HG02852 (cell line): ENCODE measurements at regions not wholly inside any gene's neighbourhood (a gene's known extent, or its start where the extent isn't known, plus 50 kb on each side); places are given as distances from the start of the nearest gene placed in this dataset.
"Not testable (repeated sequence)": the region's sequence is repeated elsewhere in the genome, so short reads cannot be mapped to it uniquely, and the experiment has no call there.

Experiments used
- ATAC-seq: cut with Tn5 transposase; IDR thresholded peaks from one replicate; pipeline ENCODE4 v1.9.1; 2021; ENCODE audit warnings: mild to moderate bottlenecking, moderate library complexity; ENCODE audit not compliant: unreplicated experiment

DNA sequence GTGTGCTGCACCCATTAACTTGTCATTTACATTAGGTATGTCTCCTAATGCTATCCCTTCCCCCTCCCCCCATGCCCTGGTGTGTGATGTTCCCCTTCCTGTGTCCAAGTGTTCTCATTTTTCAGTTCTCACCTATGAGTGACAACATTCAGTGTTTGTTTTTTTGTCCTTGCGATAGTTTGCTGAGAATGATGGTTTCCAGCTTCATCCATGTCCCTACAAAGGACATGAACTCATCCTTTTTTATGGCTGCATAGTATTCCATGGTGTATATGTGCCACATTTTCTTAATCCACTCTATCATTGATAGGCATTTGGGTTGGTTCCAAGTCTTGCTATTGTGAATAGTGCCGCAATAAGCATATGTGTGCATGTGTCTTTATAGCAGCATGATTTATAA lies 316.7 kb downstream of the ACTR3B start:
- not testable (repeated sequence) for ATAC-seq

DNA sequence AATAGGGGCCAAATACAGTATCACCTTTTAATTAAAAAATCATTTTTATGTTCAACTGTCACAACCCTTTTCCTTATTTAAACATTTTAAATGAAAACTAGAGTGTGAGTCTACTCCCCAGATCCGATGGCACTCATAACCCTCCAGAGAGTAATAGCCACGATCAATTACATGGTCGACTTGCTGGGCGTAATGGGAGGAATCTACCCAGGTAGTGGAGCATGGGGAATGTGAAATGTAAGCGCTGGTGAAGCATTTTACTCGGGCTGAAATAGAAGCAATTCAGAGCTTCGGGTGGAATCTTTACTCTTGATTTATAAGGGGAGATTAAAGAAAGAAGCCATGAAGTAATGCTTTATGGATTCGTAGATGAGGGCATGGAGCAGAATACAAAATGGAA lies 321.9 kb downstream of the ACTR3B start:
- no peak for ATAC-seq

DNA sequence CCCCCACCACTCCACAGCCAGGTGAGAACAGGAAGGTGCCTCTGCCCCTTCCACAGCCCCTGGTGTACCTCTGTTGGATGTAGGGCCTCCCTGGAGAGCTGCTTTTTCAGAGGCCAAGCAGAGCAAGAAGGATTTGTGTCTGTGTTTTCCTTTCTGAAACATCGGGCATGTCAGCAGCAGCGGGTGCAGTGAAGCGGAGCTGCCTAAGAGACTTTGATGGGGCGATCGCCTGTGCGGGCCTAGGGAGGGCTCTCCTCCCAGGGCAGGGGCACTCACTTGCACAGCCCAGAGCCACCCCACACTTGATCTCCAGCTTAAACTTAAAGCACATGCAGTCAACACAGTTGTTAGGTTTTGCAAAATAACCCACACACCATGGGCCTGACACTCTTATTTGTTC lies 324.7 kb downstream of the ACTR3B start:
- ATAC-seq, result no peak

DNA sequence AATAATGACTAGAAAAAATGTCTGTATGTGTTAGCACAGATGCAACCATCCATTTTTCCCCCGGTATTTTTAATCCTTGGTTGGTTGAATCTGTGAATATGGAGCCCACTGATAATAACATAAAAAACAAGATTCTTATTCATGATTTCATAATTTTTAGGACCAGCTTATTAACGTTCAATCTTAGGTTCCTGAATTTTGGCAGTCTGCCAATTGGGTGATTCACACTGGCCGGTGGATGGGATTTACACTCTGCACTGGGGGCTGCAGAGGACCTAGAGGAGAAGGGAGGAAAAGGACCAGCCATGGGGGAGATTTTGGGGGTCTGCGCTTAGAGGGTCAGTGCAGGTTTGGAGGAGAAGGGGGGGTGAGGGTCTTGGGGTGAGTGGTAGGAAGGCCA lies 327.9 kb downstream of the ACTR3B start:
- ATAC-seq, result no peak

DNA sequence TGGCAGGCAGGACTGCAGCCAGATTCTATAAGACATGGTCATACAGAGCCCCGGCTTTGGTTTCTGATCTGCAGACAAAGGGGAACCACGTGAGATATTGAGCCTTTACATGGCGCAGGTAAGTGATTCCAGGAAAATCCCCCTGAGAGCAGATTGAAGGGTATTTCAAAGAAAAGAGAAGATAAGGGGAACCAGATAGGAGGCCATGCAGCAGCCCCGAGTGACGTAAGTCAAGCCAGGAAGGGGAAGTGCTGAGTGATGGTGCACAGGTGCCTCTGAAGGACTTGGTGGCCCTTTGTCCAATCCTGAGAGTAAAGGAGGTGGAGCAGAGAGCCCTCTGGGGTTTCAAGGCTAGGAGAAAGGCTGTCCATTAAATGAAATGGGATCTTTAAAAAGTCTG lies 329.0 kb downstream of the ACTR3B start:
- no peak for ATAC-seq

DNA sequence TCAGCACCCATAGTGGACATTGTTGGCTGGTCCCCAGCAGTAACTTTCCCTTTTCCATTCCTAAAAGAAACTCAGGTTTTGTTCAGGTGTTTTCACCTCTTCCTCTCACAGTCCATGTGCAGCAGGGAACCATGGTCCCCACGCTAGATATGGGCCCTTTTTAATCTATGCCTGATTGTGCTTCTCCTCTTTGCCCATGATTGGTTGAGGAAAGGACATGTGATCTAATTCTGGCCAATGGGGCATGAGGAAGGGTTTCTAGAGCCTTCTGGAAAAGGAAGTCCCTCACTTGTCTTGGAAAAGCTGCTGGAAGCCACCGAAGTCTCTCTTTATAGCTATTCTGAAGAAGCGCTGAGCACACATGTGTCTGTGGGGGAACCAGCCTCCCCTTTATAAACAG lies 330.7 kb downstream of the ACTR3B start:
- ATAC-seq, result no peak

DNA sequence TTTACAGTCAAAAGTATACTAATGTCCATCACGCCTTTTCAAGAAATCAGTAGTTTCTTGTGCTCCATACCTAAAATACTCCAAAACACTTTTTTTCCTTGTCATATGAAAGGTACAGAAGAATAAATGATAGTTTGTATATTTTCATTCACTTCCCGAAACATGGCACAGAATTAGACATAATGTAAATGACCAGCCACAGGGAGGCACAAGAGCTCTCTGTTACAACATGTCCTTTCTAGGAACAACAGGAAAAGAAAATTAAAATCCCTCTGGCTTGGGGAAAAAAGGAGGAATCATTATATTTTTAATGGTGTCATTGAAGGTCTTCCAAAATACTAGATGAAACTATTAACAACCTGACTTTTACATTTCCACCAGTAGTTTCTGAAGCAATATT lies 331.2 kb downstream of the ACTR3B start:
- ATAC-seq, result no peak

DNA sequence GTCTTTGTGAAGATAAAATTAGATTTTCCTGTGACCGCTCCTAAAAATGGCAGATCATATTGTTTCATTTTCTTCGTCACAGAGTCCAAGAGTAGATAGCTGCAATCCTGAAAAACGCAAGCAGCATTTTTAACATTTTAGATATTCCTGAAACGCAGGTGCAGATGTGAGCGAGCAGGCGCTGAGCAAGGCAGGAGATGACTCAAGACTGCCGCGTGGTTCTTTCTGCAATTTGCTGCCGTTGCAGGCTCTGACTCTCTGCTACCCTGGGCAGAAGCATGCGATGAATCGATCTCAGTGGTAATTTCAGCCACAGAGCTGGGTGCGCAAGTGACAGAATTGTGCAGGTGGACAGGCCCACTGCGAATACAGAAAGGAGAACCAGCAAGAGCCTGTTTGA lies 331.9 kb downstream of the ACTR3B start:
- no peak for ATAC-seq

DNA sequence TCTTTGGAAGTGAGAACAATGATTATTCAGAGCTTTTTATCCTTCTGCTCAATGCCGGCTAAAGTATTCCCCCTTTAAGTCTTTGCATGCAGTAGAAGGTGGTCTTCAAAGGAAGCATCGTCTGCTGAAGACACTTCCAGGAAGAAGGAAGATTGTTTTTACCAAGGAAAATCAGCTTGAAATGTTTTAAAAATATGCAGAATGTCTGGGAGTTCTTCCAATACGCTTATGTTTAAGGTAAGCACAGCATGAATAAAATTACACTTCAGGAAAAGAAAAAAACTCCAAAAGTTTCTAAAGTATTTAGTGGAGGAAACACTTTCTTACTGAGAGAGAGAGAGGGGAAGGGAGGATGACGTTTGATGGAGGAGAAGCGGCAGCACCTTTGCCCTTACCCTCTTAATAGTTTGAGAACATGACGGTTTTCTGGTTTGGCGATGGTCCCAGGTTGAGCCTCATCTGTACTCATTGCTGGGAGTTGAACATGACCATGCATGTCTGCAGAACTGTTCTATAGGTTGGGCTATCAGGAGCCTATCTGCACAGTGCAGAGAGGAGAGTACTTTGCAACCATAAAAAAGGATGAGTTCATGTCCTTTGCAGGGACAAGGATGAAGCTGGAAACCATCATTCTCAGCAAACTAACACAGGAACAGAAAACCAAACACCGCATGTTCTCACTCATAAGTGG lies 338.1 kb downstream of the ACTR3B start:
- ATAC-seq, result no peak

GRCh38 chr7:153099235-153099634 lies 339.7 kb downstream of the ACTR3B start:
- ATAC-seq, result no peak

GRCh38 chr7:153100691-153101237 lies 341.2 kb downstream of the ACTR3B start:
- ATAC-seq, result no peak

DNA sequence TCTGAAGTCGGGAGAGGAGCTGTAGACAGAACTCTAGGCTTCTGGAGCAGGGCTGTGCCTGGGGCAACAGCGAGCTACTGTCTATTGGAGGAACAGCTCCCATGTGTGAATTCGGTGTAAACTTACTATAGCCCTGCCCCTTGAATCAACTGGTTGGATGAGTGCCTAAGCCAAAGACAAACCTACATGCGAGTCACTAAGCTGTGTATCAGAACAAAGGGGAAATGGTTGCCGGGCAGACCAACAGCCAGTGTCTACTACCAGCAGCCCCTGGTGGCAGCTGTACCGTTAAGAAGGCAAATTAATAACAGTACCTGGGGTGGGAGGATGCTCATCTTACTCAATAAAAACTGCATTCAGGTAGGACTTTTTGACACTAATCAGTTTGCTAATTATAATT lies 343.6 kb downstream of the ACTR3B start:
- ATAC-seq, result no peak

- no peak for ATAC-seq
Observed at GRCh38 chr7:153107826-153108225, 348.3 kb downstream of the ACTR3B start.

- no peak for ATAC-seq
Observed at GRCh38 chr7:153109566-153109965, 350.0 kb downstream of the ACTR3B start.

DNA sequence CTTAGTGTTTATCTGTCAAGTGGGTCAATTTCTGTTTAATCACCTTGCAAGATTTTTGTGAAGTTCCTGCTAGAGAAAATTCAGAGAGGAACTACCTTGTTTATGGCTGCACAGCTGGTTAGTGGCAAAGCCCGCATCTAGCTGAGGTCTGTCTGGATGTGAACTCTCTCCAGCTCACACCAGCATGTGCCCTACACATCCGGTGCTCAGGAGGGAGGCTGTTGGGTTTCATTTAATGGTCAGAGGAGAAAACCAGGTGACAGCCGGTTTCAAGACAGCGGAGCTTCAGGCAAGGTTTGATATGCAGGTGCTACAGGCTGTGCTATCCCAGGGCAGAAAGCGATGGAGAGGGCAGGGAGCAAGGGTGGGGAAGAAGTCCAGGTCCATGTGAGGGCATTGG lies 351.1 kb downstream of the ACTR3B start:
- ATAC-seq, result no peak

GRCh38 chr7:153122255-153122654 lies 362.7 kb downstream of the ACTR3B start:
- not testable (repeated sequence) for ATAC-seq

DNA sequence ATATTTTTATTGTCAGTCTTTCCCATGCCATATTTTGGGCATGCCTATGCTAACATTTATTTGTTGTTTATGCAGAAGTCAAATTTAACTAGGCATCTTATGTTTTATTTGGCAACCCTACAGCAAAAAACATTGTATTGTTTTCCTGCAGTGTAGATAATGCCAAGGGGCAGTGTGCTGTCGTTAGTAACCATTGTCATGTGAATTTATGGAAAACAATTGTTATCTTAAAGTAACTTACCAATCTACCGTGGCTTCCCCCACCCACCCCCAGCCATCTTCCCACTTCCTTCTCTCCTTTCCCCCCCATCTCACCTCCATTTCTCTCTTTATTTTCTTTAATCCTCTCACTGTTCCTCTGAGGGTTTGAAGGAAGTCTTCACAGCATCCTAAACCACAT lies 370.5 kb downstream of the ACTR3B start:
- ATAC-seq, result no peak

DNA sequence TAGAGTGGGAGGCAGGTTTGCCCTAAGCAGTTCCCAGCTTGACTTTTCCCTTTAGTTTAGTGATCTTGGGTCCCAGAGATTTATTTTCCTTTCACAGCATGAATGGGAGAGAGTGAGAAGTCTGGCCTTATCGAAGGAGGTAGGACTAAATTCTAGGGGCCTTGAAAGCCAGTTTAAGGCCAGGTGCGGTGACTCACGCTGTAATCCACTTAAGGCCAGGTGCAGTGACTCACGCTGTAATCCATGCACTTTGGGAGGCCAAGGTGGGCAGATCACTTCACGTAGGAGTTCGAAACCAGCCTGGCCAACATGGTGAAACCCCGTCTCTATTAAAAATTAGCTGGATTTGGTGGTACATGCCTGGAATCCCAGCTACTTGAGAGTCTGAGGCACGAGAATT lies 392.2 kb downstream of the ACTR3B start:
- ATAC-seq, result no peak

- ATAC-seq, result no peak
Observed at GRCh38 chr7:153152801-153153422, 393.4 kb downstream of the ACTR3B start.

DNA sequence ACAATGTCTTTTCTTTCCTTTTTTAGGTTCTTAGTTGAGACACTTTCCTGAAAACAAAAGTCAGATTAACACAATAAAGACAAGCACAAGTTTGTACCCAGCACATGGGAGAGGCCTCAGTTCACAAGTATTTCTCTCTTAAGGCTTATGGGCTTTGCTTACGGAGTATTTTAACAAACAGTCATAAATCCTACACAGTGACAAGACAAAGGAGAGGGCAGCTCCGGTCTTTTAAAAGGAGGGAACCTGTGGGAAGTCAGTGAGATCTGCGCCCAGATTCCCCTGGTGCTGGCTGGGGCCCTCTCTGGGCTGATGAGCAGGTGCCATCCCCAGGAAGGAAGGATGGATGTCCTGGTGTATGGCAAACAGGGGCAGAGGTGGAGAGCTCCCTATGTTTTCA lies 398.6 kb downstream of the ACTR3B start:
- no peak for ATAC-seq

DNA sequence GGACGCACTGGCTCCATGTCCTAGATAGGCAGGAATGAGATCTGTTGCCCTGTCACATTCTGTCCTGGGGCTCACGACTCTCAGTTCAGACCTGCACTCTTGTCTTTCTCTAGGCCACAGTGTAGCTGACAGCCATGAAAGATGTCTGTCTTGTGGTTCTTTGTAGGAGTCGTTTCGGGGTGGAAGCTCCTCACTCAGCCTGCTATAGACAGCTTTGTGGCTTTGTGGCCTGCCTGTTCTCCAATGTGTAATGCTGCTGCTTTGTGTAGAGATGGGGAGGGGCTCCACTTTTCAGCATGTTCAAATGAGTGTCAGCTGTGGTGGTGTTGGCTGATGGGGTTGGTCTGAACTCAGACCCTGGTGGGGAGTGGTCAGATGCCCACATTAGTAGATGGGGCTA lies 410.7 kb downstream of the ACTR3B start:
- ATAC-seq, result no peak

- no peak for ATAC-seq
Observed at GRCh38 chr7:153185936-153186335, 426.4 kb downstream of the ACTR3B start.

DNA sequence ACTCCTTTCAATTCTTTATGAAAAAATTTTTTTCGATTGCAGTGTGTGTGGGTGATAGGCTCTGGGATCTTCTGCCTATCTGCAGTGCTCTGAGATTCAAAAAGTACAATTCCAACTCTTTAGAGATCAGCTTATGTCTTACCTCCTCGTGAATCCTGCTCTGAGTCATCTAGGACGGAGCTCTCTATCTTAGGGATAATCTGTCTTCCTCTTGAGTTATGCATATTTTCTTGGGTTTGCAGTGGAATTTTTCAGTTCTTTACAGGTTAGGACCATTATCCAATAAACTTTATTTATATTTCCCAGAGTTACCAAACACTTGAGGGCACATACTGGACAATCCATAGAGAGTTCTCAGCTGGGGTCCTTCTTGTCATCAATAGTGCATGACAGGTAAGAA lies 428.6 kb downstream of the ACTR3B start:
- no peak for ATAC-seq
